ENCODE measurements at regions not wholly inside any gene's neighbourhood (a gene's known extent, or its start where the extent isn't known, plus 50 kb on each side); places are given as distances from the start of the nearest gene placed in this dataset.

DNA sequence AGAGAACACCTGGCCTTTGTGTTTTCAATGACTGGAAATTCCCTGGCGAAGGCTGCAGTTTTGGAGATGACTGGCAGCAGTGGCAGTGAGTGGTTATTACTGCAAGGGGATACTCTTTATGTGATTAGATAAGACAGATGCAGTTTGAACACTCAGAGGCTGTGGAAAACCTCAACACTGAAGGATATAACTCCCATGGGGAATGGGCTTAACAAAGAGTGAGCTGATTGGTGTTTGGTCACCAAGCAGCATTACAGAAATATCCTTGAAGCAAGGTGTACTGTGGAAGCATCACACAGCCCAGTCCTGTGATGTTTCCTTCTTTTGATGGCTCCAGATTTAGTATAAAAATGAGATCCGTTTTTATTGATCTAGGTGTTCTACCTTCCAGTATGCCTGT, 490.7 kb upstream of the PTPRD start:
- TF ChIP-seq, protein P1, sequence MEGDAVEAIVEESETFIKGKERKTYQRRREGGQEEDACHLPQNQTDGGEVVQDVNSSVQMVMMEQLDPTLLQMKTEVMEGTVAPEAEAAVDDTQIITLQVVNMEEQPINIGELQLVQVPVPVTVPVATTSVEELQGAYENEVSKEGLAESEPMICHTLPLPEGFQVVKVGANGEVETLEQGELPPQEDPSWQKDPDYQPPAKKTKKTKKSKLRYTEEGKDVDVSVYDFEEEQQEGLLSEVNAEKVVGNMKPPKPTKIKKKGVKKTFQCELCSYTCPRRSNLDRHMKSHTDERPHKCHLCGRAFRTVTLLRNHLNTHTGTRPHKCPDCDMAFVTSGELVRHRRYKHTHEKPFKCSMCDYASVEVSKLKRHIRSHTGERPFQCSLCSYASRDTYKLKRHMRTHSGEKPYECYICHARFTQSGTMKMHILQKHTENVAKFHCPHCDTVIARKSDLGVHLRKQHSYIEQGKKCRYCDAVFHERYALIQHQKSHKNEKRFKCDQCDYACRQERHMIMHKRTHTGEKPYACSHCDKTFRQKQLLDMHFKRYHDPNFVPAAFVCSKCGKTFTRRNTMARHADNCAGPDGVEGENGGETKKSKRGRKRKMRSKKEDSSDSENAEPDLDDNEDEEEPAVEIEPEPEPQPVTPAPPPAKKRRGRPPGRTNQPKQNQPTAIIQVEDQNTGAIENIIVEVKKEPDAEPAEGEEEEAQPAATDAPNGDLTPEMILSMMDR (IDR thresholded peaks at IDR 0.05; ENCODE audit: poor library complexity), result no peak
- no peak for TF ChIP-seq EZH2phosphoT487 (IDR thresholded peaks at IDR 0.05; ENCODE audit: low read depth, severe bottlenecking, unreplicated experiment)

Data from hepatocyte (in vitro differentiated cells).